ENCODE measurements at regions not wholly inside any gene's neighbourhood (a gene's known extent, or its start where the extent isn't known, plus 50 kb on each side); places are given as distances from the start of the nearest gene placed in this dataset.

GRCh38 chr5:110094548-110094947 is 404.8 kb downstream of the MAN2A1 start:
- no peak for DNase-seq (ENCODE audit: low read depth, low spot score)
- TF ChIP-seq, protein P1, sequence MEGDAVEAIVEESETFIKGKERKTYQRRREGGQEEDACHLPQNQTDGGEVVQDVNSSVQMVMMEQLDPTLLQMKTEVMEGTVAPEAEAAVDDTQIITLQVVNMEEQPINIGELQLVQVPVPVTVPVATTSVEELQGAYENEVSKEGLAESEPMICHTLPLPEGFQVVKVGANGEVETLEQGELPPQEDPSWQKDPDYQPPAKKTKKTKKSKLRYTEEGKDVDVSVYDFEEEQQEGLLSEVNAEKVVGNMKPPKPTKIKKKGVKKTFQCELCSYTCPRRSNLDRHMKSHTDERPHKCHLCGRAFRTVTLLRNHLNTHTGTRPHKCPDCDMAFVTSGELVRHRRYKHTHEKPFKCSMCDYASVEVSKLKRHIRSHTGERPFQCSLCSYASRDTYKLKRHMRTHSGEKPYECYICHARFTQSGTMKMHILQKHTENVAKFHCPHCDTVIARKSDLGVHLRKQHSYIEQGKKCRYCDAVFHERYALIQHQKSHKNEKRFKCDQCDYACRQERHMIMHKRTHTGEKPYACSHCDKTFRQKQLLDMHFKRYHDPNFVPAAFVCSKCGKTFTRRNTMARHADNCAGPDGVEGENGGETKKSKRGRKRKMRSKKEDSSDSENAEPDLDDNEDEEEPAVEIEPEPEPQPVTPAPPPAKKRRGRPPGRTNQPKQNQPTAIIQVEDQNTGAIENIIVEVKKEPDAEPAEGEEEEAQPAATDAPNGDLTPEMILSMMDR (IDR thresholded peaks at IDR 0.05; ENCODE audit: insufficient read depth, low read length, missing control alignments) = no peak
- POLR2A ChIA-PET = no interaction called here
- no peak overlapping the region for H3K4me3 ChIP-seq (ENCODE audit: low read depth, low read length)
- CTCF ChIA-PET = no interaction called here

GRCh38 chr5:110096419-110096818 is 406.7 kb downstream of the MAN2A1 start:
- POLR2A ChIA-PET = no interaction called here
- CTCF ChIA-PET = no interaction called here
- no peak for DNase-seq (ENCODE audit: low read depth, low spot score)
- TF ChIP-seq, protein P1 (IDR thresholded peaks at IDR 0.05; ENCODE audit: insufficient read depth, low read length, missing control alignments) = no peak
- no peak overlapping the region for H3K4me3 ChIP-seq (ENCODE audit: low read depth, low read length)

DNA sequence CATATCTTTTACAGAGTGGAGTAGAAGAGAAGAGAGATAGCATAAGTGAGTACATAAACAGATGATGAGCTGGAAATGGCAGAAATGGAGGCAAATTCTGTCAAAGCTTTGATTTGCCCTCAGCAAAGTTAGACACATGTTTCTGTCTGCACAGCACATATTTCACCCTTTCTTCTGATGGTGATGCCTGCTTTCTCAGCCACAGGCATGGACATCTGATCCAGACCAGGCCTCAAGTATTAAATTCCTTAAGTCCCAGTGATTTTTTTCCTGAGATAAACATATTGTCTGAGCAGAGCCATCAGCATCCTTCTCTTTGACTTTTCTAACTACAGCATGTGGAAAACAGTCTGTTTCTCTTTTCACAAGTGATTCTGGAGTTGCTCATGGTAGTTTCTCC is 409.8 kb downstream of the MAN2A1 start:
- POLR2A ChIA-PET = no interaction called here
- CTCF ChIA-PET = no interaction called here
- no peak for DNase-seq (ENCODE audit: low read depth, low spot score)
- no peak overlapping the region for H3K4me3 ChIP-seq (ENCODE audit: low read depth, low read length)
- TF ChIP-seq, protein P1 (IDR thresholded peaks at IDR 0.05; ENCODE audit: insufficient read depth, low read length, missing control alignments) = no peak

DNA sequence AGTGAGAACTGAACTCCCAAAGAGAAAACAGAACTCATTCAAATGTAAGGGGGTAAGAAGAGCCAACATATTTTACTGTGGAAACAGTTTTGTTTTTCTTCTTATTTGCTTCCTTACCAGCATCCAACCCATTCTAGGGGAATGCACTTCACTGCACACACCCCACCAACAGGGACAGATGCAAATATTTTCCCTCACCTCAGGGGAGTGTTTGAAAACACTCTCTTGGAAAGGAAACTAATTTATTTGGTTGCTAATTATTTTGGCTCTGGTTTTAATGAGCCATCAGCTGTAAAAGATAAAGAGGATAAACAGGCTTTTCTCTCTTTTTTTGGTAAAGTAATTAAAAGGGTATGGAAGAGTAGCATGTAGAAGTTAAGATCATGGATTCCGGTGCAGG is 413.4 kb downstream of the MAN2A1 start:
- H3K4me3 ChIP-seq (ENCODE audit: low read depth, low read length) = no peak overlapping the region
- ChIA-PET CTCF (no interaction called here), POLR2A (no interaction called here)
- no peak for DNase-seq (ENCODE audit: low read depth, low spot score)
- TF ChIP-seq, protein P1 (IDR thresholded peaks at IDR 0.05; ENCODE audit: insufficient read depth, low read length, missing control alignments) = no peak

- H3K4me3 ChIP-seq (ENCODE audit: low read depth, low read length) = no peak overlapping the region
- DNase-seq (ENCODE audit: low read depth, low spot score) = no peak
- TF ChIP-seq, protein P1 (IDR thresholded peaks at IDR 0.05; ENCODE audit: insufficient read depth, low read length, missing control alignments) = no peak
- ChIA-PET CTCF (no interaction called here), POLR2A (no interaction called here)
Observed at GRCh38 chr5:110104060-110104725, 414.5 kb downstream of the MAN2A1 start.

DNA sequence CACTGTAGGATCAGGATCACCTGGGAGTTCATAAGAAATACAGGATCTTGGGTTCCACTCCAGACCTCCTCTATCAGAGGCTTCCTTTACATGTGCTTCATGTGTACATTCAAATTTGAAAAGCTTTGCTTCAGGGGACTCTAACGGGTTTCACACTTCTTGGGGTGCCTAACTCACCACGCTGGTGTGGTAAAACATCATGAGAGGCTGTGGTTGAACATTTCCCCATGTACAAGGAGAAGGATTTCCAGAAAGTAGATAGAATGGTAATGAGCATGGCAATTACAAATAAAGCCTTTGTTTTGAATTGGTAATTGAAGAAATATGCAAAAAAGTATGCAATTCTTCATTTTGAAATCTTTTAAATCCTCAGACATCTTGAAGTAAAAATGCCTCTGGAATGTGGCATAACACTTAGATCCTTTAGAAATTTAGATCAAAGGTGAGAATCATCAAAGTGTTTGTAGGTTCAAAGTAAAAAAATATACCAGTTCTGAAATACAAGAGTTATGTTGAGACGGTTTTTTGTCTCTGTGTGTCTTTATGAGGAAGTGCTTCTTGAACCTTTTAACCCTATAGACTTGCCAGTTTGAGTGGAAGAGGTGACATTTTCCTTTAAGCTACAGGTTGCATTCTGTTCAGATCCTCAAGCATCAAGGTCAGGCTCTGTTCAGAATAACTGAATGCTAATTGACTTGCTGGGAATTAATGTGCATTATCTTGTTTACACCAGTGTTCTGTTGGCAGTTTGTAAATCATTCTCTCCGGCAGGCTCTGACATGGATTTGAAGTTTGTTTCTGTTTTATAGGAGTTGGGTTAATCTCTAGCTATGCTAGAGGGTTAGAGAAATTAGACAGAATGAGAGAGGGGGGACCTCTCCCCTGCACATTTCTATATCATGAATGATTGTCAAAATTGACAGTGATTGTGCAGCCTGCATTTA is 415.3 kb downstream of the MAN2A1 start:
- DNase-seq (ENCODE audit: low read depth, low spot score) = no peak
- H3K4me3 ChIP-seq (ENCODE audit: low read depth, low read length) = no peak overlapping the region
- POLR2A ChIA-PET = no interaction called here
- TF ChIP-seq, protein P1 (IDR thresholded peaks at IDR 0.05; ENCODE audit: insufficient read depth, low read length, missing control alignments) = no peak
- CTCF ChIA-PET = no interaction called here

Data from AG04449 (cell line).